ENCODE measurements at regions not wholly inside any gene's neighbourhood (a gene's known extent, or its start where the extent isn't known, plus 50 kb on each side); places are given as distances from the start of the nearest gene placed in this dataset.

- DNase-seq (ENCODE audit: low read depth), result no peak
Observed at GRCh38 chr2:129069875-129070594, 751.4 kb upstream of the HS6ST1 start.

GRCh38 chr2:129070663-129071062 lies 752.0 kb upstream of the HS6ST1 start:
- DNase-seq (ENCODE audit: low read depth), result no peak

GRCh38 chr2:129071531-129071930 lies 752.9 kb upstream of the HS6ST1 start:
- DNase-seq (ENCODE audit: low read depth), result no peak

GRCh38 chr2:129074298-129074920 lies 755.7 kb upstream of the HS6ST1 start:
- no peak for DNase-seq (ENCODE audit: low read depth)

DNA sequence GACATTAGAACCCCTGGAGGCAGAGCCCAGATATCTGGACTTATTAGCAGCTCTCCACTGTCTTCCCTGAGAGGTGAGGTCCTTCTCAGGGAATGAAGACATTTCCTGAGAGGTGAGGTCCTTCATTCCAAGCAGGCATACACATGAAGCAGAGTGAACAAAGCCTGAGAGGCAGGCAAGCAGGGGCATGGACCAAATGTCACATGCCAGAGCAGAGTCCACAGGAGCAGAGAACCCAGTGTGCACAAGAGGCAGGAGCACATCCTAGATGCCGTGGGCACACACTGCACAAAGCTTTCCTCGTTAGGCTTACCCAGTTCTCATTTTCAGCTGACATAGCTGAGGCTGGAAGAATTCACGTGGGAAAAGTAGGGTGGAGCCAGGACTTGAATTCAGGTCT lies 759.9 kb upstream of the HS6ST1 start:
- no peak for DNase-seq (ENCODE audit: low read depth)

DNA sequence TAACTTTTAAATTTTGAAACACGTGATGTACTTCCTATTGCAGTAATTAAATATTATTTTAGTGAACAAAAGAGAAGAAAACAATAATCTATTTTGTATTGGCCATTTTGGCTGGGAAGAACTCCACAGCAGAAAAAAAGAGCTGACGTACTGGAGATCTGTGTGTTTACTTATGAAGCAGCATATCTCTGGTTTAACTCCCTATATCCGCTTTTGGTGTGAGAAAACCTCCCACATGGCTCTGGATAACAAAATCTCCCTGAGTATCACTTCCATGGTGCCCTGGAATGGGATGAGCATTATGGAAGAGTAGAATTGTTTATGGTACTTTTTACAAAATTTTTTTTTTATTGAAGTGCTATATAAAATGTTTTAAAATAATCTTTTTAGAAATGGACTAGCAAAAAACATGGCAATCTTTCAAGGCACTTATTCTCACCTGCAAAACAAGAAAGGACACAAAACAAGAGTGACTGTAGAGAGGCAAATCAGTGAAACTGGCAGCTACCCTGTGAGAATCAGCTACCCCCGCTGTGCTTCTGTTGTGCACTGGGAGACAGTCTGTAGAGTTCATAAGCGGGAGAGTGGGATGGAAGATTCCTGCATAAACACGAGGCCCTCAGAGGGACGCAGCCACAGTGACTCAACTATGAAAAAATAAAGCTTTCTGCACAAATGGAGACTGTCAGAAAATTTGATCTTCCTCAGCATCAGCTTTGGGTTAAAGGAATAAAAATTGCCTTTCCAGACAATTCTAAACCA lies 762.2 kb upstream of the HS6ST1 start:
- DNase-seq (ENCODE audit: low read depth), result no peak

- no peak for DNase-seq (ENCODE audit: low read depth)
Observed at GRCh38 chr2:129085386-129085785, 766.7 kb upstream of the HS6ST1 start.

GRCh38 chr2:129087133-129087813 lies 768.6 kb upstream of the HS6ST1 start:
- no peak for DNase-seq (ENCODE audit: low read depth)

GRCh38 chr2:129091620-129092019 lies 773.0 kb upstream of the HS6ST1 start:
- DNase-seq (ENCODE audit: low read depth), result no peak

GRCh38 chr2:129092956-129093355 lies 774.3 kb upstream of the HS6ST1 start:
- DNase-seq (ENCODE audit: low read depth), result no peak

- DNase-seq (ENCODE audit: low read depth), result no peak
Observed at GRCh38 chr2:129101186-129101585, 782.5 kb upstream of the HS6ST1 start.

DNA sequence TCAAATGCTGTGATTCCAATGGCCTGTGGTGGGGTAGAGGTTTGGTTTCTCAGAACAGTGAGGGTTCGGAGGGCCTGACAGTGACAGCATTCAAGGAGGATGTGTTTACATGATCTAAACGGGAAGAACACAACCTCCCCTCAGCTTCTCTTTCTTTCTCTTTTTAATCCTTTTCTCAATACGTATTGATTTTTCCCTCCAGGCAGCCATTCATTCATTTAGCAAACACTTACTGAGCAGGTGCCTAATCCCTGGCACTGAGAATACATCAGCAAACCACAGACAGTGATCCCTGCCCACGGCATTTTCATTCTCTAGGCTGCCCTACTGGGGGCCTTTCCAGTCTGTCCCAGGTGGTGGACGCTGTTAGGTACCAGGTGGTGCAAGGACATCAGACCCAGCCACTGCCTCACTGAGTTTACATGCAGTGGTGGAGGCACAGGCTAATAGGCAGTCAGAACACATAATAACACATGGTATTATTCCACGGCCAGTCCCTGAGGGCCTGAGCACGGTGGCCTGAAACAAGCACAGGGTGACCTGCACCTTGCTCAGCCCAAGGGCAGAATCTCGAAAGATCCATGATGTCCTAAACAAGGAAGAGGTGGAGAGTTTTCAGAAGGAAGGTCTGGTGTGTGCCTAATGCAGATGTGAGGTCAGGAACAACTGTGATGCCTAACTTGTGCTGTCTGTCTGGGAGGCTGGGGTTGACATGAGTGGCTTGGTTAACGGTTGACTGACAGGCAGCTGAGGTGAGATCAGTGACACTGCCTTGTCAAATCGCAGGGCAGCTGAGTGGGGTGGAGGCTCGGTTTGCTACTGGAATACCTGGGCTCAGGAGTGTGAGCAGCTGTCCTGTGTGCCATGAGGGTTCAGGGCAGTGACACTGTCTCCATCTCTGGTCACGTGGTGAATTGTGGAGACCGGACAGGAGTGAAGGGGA lies 785.5 kb upstream of the HS6ST1 start:
- no peak for DNase-seq (ENCODE audit: low read depth)

- DNase-seq (ENCODE audit: low read depth), result no peak
Observed at GRCh38 chr2:129112181-129112580, 793.5 kb upstream of the HS6ST1 start.

GRCh38 chr2:129113776-129114175 lies 795.1 kb upstream of the HS6ST1 start:
- no peak for DNase-seq (ENCODE audit: low read depth)

DNA sequence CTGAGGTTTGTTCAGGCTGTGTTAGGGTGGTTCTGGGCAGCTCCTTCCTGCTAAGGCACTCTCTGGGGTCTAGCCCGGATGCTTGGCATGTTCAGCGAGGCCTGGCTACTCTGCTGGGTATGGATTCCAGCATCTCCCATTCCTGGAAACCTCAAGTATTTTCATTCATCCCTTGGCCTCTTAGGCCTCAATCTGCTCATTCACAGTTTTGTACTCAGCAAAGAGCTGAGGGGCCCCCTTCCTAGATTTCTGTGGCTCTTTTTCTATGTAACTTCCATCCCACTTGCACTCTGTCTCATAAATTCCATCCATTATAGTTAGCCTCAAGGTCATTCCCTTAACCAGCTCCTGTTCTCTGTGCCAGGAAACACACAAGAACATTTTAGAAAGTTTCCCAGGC lies 798.8 kb upstream of the HS6ST1 start:
- DNase-seq (ENCODE audit: low read depth), result no peak

DNA sequence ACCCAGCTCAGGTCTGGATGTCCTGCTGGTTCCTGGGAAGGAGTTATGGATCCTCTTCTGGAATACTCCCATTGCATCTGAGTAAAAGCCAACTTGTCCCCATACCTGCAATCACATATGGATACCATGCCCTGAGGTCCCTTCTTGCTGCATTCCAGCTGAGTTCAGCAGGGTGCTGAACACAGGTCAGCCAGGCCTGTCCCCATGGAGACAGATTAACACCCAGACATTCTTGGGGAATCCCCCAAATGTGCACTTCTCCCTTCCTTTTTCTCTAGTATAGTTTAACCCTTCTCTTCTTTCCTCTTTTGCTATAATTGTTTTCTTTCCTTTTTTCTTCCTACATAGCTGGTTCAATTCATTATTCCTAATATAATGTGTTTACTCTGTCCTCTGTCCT lies 799.6 kb upstream of the HS6ST1 start:
- no peak for DNase-seq (ENCODE audit: low read depth)

DNA sequence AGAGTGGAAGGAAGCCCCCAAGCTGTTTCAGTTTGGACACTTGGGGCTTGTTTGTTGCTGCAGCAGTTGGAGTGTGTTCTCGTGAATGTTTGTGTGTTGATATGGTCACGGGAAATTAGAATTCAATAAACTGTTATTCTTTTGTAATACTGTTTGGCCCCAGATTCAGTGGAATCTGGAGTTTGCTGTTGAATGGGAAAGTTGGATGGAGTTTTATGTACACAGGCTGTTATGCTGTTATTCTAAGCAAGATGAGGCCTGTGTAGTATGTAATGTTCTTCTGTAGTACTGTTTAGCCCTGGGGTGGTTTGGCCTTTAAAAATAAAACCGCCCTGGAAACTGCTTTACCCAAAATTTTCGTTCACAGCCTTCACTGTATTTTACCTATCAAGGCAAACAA lies 810.4 kb upstream of the HS6ST1 start:
- DNase-seq (ENCODE audit: low read depth), result no peak

DNA sequence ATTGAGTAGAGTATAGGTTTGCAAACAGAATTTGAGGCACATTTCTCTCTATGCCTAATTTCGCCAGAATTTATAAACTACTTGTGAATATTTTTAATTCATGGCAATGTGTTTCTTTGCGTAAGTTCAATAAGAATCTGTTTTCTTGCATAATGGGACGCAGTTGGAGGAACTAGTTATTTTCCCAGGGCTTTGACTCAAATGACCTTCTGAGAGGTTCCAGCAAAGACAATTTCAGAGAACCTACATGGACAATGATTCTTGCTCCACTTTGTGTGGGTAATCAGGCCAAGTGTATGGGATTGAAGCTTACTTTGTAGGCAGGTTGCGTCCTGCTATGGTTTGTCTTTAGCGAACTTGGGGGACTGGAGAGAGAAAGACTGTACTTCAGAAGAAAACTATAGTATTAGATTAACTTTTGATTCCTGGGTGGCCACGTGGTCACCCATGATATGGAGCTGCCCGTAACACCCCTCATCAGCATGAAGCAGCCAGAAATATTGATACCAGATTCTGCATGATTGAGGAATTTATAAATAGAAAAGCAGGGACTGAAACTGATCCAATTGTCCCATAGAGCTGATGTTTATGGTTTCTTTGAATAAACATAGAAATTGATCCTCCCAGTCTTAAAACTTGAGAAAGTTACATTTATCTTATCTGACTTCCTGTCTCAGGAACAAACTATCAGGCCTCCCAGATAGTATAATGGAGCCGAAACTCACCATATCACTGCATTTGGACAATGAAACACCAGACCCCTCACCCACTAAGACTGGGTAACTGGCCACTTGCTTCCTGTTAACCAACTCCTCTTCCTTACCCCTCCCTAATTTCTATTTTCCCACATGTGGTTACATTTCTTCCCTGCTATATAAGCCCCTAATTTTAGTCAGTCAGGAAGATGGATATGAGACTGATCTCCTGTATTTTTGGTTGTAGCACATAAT lies 815.3 kb upstream of the HS6ST1 start:
- no peak for DNase-seq (ENCODE audit: low read depth)

- DNase-seq (ENCODE audit: low read depth), result no peak
Observed at GRCh38 chr2:129135017-129135416, 816.3 kb upstream of the HS6ST1 start.

GRCh38 chr2:129139380-129139779 lies 820.7 kb upstream of the HS6ST1 start:
- DNase-seq (ENCODE audit: low read depth), result no peak
